HG03439 (cell line): ENCODE measurements at regions not wholly inside any gene's neighbourhood (a gene's known extent, or its start where the extent isn't known, plus 50 kb on each side); places are given as distances from the start of the nearest gene placed in this dataset.

Source experiments
- ATAC-seq: cut with Tn5 transposase; IDR thresholded peaks from one replicate; pipeline ENCODE4 v1.9.1; 2021; ENCODE audit warnings: mild to moderate bottlenecking, moderate library complexity; ENCODE audit not compliant: unreplicated experiment

DNA sequence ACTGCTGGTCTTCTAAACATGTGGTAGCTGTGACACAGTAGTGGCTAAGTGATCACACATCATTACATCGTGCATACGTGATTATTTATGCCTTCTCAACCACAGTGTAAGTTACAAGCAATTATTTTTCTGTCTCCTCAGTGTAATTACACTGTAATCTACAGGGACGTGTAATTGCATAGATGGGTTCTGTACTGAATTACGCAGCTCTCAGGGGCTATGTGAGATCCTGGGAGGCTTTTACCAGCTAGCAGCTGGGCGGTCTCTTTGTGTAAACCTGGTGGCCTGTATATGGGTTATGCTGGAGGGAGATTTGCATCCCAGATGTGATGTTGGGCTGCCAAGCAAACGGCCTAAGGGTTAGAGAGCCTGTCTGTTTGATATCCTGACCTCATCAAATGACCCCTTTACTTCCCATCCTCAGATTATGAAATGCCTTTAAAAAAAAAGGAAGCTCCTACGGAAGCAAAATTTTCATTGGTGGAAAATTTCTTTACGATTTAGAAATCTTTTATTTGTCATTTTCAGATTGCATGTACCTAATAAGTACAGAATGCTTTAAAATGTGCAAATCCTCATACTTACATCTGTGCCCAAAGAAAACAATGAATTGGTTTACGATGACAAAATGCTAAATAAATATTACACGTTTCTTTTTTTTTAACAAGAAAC, 402.8 kb upstream of the JAG1 start:
- ATAC-seq: no peak

DNA sequence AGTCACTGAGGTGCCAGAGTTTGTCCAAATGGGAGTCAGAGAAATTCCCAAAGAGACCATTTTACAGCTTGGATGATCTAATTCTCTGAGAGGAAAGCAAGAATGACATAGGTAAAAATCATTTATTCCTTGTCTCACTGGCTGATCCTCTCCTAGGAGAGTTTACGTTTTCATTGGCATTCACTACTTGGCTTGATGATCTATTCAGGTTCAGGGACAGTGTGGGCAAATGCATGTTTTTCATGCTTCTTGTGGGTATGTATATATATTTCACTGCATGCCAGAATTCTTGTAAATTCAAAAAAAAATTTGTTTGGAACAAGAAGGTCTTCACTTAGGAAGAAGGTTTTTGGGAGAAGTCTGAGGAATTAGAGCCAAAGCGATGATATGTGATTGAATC, 403.4 kb upstream of the JAG1 start:
- no peak for ATAC-seq

DNA sequence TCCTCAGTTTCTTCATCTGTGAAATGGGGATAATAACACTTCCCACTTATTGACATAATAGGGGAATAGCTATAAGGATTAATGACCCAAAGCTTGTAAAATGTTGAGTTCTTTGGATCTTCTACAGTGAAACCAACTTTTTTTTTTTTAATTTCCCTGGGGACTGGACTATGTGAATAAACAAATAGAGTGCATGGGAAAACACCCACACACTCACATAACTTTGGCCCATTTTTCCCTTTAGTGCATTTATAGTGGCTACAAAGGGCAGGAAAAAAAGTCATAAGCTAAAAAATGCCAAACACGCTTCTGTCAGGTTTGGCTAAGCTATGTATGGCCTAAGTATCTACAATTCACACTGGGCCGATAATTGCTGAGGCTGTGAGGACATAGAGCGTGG, 406.2 kb upstream of the JAG1 start:
- ATAC-seq: no peak

DNA sequence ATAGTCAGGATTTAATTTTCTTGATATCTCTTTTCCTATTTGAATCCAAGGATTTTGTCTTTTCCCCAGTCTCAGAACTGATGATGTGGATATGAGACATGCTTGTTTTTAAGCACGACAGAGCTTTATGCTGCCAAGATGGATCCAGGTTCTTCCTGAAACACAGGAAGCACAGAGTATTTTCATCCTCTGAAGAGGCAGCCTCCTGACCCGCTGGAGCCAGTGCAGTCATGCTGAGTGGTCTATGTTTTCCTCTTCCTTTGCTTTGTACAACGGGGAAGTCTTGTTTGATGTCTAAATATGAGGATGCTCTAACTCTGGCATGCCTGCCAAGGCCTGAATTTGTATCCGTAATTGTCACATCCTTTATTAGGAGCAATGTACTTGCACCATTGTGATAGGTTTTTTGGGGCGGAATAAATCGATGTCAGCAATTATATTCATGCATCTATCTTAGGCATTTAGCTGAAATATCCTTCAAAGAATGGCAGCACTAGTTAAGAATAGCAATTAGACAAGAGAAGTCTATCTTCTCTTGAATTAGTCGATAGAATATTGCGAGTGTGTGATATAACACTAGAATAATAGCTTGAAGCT, 407.1 kb upstream of the JAG1 start:
- no peak for ATAC-seq

DNA sequence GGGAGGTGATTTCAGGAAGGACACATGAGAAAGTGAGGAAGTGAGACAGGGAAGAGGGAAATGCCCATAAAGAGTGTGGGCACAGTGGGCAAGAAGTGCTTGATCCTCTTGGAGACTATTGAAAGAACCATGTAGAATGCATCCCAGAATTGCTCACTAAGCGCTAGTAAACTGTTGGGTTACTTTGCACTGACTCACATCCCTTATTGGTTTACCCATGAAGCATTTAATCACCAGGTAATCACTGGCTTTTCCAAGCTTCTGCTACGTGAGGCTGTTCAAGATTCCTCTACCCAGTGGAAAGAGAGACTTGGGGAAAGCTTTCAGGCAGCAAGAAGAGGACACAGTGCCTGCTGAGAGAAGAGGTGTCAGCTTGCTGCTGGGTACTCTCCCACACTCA, 410.0 kb upstream of the JAG1 start:
- ATAC-seq: no peak

DNA sequence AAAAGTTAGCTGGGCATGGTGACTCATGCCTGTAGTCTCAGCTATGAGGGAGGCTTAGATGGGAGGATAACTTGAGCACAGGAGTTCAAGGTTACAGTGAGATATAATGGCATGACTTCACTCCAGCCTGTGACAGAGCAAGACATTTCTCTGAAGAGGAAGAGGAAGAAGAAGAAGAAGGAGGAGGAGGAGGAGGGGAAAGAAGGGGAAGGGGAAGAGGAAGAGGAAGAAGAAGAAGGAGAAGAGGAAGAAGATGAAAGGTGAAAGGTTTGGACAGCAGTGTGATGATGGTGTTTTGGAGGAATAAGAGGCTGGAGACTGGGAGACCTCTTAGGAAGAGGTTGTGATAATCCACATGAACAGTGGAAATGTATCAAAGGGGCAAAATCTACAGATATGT, 410.7 kb upstream of the JAG1 start:
- ATAC-seq: no peak

DNA sequence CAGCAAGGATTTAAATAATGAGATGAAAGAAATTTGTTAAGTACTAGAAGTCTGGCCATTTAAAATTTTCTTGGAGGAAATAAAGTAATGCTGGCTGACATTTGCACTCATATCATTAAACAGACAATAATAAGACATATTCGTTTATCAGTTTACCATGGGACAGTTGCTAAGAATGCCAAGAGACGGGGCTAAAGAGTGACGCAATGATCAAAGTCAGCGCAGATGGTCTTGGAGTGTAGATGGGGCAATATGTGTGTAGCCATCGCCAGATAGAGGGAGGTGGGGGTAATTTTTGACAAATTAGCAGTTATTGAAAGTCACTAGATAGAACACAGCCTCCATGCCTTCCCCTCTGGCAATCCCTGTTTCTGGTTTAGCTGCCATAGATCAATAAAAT, 413.2 kb upstream of the JAG1 start:
- ATAC-seq: no peak

DNA sequence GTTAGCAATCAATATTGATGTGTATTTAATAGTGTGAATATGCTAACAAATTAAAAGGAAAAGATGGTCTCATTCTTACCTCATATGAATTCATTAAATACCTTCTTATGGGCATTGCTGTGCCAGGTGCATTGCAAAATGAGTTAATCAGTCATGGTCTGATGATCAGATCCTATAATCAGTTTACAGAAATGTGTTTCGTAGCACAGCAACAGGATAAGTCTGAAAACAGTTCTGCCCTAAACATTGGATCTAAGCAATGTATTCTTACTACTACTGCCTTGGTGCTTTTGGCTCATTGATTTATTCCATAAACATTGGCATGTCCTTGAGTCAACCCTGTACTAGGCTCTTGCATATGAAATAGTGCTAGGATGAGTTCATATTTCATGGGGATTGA, 417.0 kb upstream of the JAG1 start:
- no peak for ATAC-seq

DNA sequence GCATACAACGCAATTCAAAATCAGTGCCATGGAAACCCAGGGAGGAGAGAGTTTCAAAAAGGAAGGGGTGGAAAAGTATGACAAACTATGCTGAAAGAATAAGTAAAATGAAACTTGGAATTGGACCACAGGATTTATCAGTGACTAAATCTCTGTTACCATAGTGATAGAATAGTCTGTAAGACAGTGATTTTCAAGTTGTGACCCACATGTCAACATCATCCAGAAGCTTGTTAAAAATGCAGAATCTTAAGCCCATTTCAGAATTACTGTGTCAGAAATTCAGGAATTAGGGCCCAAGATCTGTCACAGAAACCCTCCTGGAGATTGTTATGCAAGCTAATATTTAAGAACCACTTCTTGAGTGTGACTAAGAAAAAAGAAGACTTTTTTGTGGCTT, 417.7 kb upstream of the JAG1 start:
- no peak for ATAC-seq

DNA sequence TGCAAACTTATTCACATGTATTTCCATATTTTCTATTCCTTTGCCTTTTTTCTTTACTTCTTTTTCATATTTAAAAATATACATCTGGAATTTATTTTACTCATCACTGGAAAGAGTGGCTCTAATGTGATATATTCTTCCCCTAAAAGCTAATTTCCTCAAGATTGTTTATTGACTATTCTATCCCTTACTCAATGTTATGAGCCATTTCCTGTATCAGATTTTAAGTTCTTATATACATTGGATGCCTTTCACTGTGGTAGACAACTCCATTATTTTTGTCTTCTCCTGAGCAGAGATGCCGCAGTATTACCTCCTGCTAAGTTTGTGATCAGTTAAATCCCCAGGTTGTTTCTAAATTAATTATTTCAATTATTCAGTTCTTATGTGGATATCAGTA, 418.4 kb upstream of the JAG1 start:
- no peak for ATAC-seq

DNA sequence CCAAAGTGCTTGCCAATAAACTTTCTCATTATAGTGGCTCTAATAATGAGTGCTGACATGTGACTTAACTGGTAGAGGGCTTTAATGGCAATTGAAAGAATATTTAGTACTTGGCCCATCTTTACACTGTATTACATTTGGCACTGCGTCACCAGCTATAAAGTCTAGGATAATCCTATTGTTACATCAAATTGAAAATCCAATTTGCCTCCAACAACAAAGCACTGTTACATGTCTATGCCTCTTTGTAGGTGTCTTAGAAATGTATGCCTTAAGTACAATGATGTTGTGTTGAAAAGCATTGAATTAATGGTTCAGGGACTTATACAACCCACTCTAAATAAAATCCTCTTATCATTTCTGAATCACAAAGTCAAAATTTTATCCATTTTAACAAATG, 420.4 kb upstream of the JAG1 start:
- ATAC-seq: no peak

DNA sequence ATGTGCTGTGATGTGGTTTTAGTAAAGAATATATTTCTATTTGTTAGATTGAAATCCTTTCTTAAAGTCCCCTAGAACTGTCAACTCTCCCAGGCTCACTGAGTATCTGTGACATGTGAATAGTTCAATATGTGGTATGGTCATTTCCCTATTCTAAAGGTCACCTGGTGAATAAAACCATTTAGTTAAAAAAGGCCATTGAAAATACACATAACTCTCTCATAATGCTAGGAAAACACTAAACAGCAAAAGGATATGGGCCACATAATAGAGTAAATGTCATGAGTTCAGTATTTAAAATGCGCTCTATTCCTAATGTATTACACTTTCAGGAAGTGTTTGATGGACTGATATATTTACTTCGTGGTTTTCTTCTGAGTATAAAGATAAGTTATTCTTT, 420.9 kb upstream of the JAG1 start:
- ATAC-seq: no peak

DNA sequence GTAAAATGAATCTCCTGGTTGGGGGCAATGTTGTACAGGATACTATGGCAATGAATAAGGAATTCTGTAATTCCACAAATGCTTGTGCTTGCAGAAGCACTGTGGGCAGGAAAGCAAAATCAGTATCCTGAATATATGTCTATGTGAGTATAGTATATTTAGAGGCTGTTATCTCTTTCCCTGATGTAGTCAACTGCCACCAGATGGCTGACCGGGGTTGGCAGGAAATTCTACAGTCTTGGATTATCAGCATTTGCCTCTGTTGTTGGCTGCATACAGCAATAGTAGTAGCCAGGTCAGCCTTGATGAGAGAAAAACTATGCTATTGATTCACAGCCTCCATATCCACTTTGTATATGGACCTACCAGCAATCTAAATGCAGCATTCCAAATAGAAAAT, 425.1 kb upstream of the JAG1 start:
- no peak for ATAC-seq

DNA sequence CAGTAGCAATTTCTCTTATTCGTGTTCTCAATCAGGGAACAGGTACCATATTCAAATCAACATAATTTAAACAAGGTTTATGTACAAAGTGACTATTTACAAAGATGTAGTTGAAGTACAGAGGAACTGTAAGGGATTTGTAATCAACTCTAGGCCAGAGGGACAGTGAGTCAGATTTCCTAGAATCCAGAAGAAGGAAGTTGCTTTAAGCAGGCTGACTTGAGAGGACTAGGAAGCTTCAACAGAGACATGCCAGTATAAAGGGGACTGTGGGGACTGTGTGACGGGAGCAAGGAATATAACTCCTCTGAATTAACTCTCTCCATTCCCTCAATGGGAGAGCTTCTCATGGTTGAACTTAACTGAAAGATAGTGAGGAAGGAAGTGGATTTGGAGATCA, 427.4 kb upstream of the JAG1 start:
- ATAC-seq: no peak

DNA sequence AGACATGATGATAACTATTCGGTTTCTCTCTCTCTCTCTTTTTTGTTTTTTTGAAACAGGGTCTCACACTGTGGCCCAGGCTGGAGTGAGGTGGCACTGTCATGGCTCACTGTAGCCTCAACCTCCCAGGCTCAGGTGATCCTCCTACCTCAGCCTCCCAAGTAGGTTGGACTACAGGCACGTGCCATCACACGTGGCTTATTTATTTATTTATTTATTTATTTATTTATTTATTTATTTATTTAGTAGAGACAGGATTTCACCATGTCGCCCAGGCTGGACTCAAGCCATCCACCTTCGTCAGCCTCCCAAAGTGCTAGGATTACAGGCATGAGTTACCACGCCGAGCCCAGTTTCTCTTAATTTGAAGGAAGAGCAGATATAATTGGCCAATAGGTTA, 427.9 kb upstream of the JAG1 start:
- ATAC-seq: no peak

DNA sequence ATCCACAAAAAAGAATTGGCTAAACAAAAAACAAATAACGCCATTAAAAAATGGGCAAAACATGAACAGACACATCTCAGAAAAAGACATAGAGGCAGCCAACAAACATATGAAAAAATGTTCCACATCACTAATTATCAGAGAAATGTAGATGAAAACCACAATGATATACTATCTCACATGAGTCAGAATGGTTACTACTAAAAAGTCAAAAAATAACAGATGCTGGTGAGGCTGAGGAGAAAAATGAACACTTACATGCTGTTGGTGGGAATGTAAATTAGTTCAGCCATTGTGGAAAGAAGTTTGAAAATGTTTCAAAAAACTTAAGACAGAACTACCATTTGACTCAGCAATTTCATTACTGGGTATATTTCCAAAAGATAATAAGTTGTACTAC, 430.1 kb upstream of the JAG1 start:
- ATAC-seq: no peak

DNA sequence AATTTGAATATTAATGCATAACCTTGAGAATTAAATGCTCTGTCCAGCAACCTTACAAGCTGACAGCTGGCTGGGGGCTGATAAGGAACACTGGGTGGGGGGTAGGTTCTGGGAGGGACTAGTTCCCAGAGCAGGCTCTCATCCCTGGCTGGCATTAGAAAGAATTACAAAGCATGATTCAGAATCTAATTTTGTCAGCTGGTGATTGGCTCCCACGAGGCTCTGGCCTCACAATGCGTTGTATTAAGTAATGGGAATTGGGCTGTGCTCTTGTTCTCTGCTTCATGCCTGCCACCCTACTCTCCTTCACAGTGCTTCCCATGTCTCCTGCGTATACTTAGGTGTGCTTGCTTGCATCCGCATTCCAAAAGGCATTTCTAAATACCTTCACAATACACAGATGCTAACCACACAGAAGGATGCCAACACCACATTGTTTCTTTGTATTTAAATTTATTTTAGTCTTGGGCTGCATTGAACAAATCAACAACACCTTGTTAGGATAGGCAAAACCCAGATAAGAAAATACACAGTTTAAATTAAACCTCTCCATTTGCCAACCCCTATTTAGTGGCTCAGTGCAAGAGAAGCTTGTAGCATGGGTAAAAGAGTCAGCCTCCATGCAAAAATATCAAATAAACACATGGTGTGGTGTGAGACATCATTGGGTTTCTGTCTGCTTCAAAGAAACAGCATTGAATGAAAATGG, 434.5 kb upstream of the JAG1 start:
- ATAC-seq: no peak

DNA sequence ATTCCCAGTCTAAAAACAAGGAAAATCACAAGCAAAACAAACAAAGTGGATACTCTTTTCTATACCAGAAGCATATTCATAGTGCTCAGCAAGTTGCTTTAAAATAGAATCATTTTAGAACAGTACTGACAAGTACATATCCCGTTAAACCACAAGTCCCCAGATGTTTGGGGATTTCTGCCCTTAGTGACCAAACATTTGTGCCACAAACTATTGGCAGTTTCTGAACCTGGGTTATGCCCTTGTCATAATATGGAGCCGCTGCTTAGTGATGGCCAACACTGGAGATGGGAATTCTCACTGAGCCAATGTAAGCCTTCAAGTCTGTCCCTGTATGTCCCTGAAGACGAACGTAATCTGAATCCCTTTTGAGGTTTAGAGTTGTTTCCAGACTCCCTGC, 436.7 kb upstream of the JAG1 start:
- no peak for ATAC-seq

DNA sequence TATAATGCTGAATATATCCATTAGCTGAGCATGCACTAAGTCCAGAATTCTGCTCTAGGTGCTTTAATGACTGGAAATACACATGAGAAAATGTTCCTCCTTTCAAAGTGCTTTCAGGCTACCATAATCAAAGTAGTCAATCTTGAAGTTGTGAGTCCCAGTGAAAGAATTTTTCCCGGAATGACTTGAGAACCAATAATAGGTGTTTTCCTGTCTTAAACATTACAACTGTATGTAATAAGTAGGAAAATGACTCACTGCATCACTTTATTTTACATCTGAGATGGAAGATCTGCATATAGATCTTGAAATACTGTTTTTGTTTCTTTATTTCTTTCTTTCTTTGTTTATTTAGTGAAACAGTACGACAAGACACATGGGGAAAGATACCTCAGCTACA, 437.4 kb upstream of the JAG1 start:
- ATAC-seq: no peak

DNA sequence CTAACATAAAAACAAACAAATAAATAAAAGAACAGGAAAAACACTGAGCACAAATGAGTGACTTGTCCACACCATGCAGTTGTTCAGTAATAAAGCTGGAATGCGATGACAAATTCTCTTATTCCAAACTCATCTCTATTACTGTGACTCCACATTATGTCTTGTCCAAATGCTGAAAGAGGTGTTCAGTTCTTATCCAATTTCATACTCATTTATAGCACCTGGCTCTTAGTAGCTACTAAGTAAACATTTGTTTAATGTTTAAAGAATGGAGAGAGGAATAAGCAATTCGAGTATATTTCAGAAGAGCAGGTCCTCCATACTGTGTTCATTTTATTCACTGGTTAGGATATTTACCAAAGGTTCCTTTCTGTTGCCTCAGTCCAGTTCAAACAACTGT, 439.0 kb upstream of the JAG1 start:
- ATAC-seq: no peak

DNA sequence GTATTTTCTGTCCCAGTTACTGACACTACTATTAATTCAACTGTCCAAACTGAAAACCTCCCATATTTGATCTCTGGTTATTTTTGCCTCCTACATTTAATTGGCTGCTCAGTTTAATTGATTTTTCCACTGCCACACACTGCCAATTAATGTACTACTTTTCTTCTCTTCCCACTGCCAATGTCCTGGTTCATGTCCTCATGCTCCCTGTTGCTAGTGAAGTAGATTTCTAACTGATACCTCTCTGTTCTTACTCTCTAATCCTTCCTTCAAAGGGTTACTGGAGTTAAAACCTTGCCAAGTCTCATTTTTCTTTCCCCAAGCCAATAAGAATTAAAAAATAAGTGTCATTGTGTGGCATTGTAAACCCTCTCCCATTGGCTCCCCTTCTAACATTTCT, 440.6 kb upstream of the JAG1 start:
- no peak for ATAC-seq

DNA sequence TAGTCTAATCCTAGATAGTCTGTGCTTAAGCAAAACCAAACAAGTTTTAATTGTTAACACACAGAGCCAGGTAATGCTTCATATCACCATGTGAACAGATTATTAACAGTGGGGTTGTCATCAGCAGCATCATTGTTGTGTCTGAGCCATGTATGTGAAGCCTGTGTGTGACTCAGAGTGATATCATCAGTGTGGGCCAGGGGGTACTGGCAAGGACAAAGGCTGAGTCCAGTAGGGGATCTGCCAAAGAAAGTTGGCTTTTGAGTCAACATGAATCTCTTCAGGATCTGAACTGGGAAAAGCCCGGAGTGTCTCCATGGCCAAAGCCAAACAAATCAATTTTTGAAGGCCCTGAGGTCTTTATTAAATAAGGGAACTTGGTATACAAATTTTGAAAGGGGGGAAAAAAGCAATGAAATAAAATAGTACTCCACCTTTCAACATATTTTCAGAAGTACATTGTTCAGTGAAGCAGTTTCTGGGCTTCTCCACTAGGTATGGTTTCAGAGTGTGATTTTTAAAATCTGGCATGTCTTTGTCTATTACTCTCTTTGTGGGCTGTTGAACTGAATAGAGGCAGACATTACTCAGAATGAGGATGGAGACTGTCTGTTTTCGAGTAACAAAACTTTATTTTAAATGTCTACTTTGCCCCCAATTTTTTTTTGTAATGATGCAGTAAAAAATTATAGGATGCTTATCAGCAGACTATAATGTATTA, 444.2 kb upstream of the JAG1 start:
- ATAC-seq: no peak
